NB4 (cell line): ENCODE measurements at regions not wholly inside any gene's neighbourhood (a gene's known extent, or its start where the extent isn't known, plus 50 kb on each side); places are given as distances from the start of the nearest gene placed in this dataset.

ENCODE experiments used
- CTCF ChIP-seq: IDR thresholded peaks from one replicate; pipeline ENCODE4 v1.5.1; 2012; ENCODE audit warnings: low read depth, low read length
- MYC ChIP-seq: IDR thresholded peaks from 2 replicates; pipeline ENCODE4 v1.6.1; 2011; ENCODE audit warnings: low read depth, low read length
- POLR2A ChIP-seq: IDR thresholded peaks from 2 replicates; pipeline ENCODE4 v1.6.1; 2011; ENCODE audit warnings: mild to moderate bottlenecking; ENCODE audit not compliant: insufficient read length; ENCODE audit errors: extremely low read depth
- TF ChIP-seq, protein P1 (sequence below): IDR thresholded peaks from 2 replicates; pipeline ENCODE4 v1.6.1; 2011; ENCODE audit warnings: low read depth, low read length

DNA sequence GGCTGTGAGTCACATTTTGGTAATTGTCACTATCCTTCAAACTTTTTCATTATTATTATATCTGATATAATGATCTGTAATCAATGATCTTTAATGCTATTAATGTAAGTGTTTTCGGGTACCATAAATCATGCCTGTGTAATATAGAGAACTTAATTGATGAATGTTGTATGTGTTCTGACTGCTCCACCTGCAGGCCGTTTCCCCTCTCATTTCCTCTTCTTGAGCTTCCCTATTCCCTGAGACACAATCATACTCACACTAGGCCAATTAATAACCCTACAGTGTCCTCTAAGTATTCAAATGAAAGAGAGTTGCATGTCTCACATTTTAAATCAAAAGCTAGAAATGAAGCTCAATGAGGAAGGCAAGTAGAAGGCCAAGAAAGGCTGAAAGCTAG is 420.9 kb upstream of the SGCD start:
- TF ChIP-seq CTCF (no peak), POLR2A (no peak), MYC (no peak)
- TF ChIP-seq, protein P1, sequence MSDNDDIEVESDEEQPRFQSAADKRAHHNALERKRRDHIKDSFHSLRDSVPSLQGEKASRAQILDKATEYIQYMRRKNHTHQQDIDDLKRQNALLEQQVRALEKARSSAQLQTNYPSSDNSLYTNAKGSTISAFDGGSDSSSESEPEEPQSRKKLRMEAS, result no peak
